Spleen (tissue), 7 donors: ENCODE measurements at regions not wholly inside any gene's neighbourhood (a gene's known extent, or its start where the extent isn't known, plus 50 kb on each side); places are given as distances from the start of the nearest gene placed in this dataset.

Experiments
- CTCF ChIP-seq, 11 experiments: fragments of 200-600 bp in 7 of 11; fragments of 450-650 bp in 4 of 11; sonication (generic) in 4 of 11; IDR thresholded peaks in 8 of 11; conservative IDR thresholded peaks in 3 of 11; 1 replicate in 7 of 11; 2 replicates in 4 of 11; pipeline versions ENCODE4 v1.4.0 to v1.8.0; 2016 to 2021; ENCODE audit warnings: antibody characterized with exemption in 11 of 11, inconsistent platforms in 4 of 11, mild to moderate bottlenecking in 1 of 11
- POLR2A ChIP-seq, 3 donors: fragments of 450-650 bp; IDR thresholded peaks; one replicate each; pipeline ENCODE4 v1.5.1; 2017; ENCODE audit warnings: antibody characterized with exemption in 3 of 3, mild to moderate bottlenecking in 1 of 3
- POLR2AphosphoS5 ChIP-seq, 3 donors: sonication (generic); formaldehyde crosslinking; IDR thresholded peaks; one replicate each; pipeline ENCODE4 v1.5.1; 2017; ENCODE audit warnings: antibody characterized with exemption in 3 of 3
- donor health status: DM: no; HTN: no; CAD: no; lungs with moderate emphysema.
- donor health status: DM: no; HTN: no; CAD: no.
- donor health status: DM: no; HTN: no; CAD: no.

GRCh38 chr2:184367211-184367610 lies 231.1 kb upstream of the ZNF804A start:
- TF ChIP-seq CTCF (IDR thresholded peaks at IDR 0.05 in 8 of 11, conservative IDR thresholded peaks at IDR 0.05 in 3 of 11) (no peak), POLR2A (IDR thresholded peaks at IDR 0.05) (no peak), POLR2AphosphoS5 (IDR thresholded peaks at IDR 0.05) (no peak)
